HL-60 (cell line): ENCODE measurements at regions not wholly inside any gene's neighbourhood (a gene's known extent, or its start where the extent isn't known, plus 50 kb on each side); places are given as distances from the start of the nearest gene placed in this dataset.
A peak's percentile ranks its signal among the peaks of the same experiment; 100 is the strongest.

Source experiments
- DNase-seq, 2 experiments: peaks; one replicate each; pipeline ENCODE4 v3.0.0-alpha.2; 2010 to 2020; ENCODE audit warnings: low read depth in 1 of 2, low spot score in 1 of 2
- H3K27ac ChIP-seq: fragments of 250-450 bp; sonication (Bioruptor Pico); replicated peaks from 2 replicates; pipeline ENCODE4 v1.5.1; 2020; ENCODE audit warnings: mild to moderate bottlenecking, moderate library complexity
- H3K27me3 ChIP-seq: fragments of 250-450 bp; sonication (Bioruptor Pico); 2 replicates; pipeline ENCODE4 v1.5.1; 2021; ENCODE audit warnings: mild to moderate bottlenecking, moderate library complexity; ENCODE audit not compliant: insufficient read depth, poor library complexity, severe bottlenecking
- H3K4me3 ChIP-seq: replicated peaks from 2 replicates; pipeline ENCODE4 v1.5.1; 2011; ENCODE audit warnings: mild to moderate bottlenecking, control low read depth, low read length; ENCODE audit not compliant: insufficient read depth
- CTCF ChIP-seq: IDR thresholded peaks from one replicate; pipeline ENCODE4 v1.5.1; 2011; ENCODE audit warnings: low read length, control low read depth, inconsistent platforms; ENCODE audit not compliant: insufficient read depth
- GABPA ChIP-seq: IDR thresholded peaks from 2 replicates; pipeline ENCODE4 v1.6.1; 2012; ENCODE audit warnings: low read depth
- POLR2AphosphoS5 ChIP-seq: IDR thresholded peaks from 2 replicates; pipeline ENCODE4 v1.6.1; 2012; ENCODE audit warnings: low read depth
- REST ChIP-seq: IDR thresholded peaks from 2 replicates; pipeline ENCODE4 v1.6.1; 2012; ENCODE audit warnings: low read depth; ENCODE audit not compliant: insufficient replicate concordance
- SPI1 ChIP-seq: IDR thresholded peaks from 2 replicates; pipeline ENCODE4 v1.6.1; 2012; ENCODE audit warnings: low read depth, mild to moderate bottlenecking, borderline replicate concordance

- Histone ChIP-seq H3K4me3 (no peak overlapping the region), H3K27ac (no peak overlapping the region), H3K27me3 (no peaks in the 10 kb centered on the region)
- no peak for DNase-seq
- TF ChIP-seq GABPA, result no peak
Measured at GRCh38 chr12:92511786-92512185, 191.0 kb upstream of the PLEKHG7 start.

- H3K27me3 ChIP-seq, result no peaks in the 10 kb centered on the region
- DNase-seq, result no peak
- H3K4me3 ChIP-seq, result no peak overlapping the region
- no peak overlapping the region for H3K27ac ChIP-seq
- TF ChIP-seq POLR2AphosphoS5, result no peak
- no peak for TF ChIP-seq CTCF
- TF ChIP-seq REST, result no peak
- TF ChIP-seq GABPA, result no peak
- no peak for TF ChIP-seq SPI1
Measured at GRCh38 chr12:92509156-92509738, 193.5 kb upstream of the PLEKHG7 start.

GRCh38 chr12:92506891-92507290 lies 195.9 kb upstream of the PLEKHG7 start:
- DNase-seq, result no peak
- TF ChIP-seq GABPA, result no peak
- no peak for TF ChIP-seq POLR2AphosphoS5
- no peak for TF ChIP-seq SPI1
- no peak for TF ChIP-seq REST
- no peak for TF ChIP-seq CTCF
- Histone ChIP-seq H3K27me3 (no peaks in the 10 kb centered on the region), H3K4me3 (no peak overlapping the region), H3K27ac (no peak overlapping the region)

GRCh38 chr12:92506460-92506859 lies 196.3 kb upstream of the PLEKHG7 start:
- TF ChIP-seq GABPA, result no peak
- no peak for TF ChIP-seq REST
- no peak for TF ChIP-seq CTCF
- no peak for TF ChIP-seq POLR2AphosphoS5
- Histone ChIP-seq H3K27ac (peak overlapping the region; percentile 78), H3K27me3 (no peaks in the 10 kb centered on the region), H3K4me3 (no peak overlapping the region)
- DNase-seq, result no peak
